DND-41 (cell line): ENCODE measurements at regions not wholly inside any gene's neighbourhood (a gene's known extent, or its start where the extent isn't known, plus 50 kb on each side); places are given as distances from the start of the nearest gene placed in this dataset.

ENCODE experiments used
- EZH2 ChIP-seq: IDR thresholded peaks from 3 replicates; pipeline ENCODE4 v1.6.1; 2012; ENCODE audit warnings: borderline replicate concordance, low read depth, mild to moderate bottlenecking, moderate library complexity, low read length, inconsistent platforms; ENCODE audit not compliant: severe bottlenecking
- TF ChIP-seq, protein P1 (sequence below): IDR thresholded peaks from 2 replicates; pipeline ENCODE4 v1.5.1; 2012; ENCODE audit warnings: borderline replicate concordance, low read length, moderate library complexity, mild to moderate bottlenecking; ENCODE audit not compliant: poor library complexity, severe bottlenecking; ENCODE audit errors: extremely low read depth

DNA sequence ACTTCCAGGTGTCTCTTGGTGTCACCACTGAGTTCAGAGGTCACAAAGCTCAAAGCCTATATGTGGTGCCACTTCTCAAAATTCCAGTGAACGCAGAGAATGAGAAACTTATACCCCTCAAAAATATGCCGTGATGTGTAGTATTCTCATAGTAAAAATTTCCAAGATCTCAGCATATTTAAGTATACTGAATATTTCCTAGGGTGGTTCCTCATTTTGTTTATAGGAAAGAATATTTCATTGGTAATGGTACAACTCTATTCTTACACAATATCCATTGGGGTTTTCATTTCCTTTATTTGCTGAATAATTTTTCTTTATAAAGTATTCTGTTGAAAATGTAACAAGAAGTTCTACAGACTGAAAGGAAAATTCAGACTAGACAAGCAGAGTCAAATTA, 58.9 kb upstream of the ADO start:
- TF ChIP-seq, protein P1, sequence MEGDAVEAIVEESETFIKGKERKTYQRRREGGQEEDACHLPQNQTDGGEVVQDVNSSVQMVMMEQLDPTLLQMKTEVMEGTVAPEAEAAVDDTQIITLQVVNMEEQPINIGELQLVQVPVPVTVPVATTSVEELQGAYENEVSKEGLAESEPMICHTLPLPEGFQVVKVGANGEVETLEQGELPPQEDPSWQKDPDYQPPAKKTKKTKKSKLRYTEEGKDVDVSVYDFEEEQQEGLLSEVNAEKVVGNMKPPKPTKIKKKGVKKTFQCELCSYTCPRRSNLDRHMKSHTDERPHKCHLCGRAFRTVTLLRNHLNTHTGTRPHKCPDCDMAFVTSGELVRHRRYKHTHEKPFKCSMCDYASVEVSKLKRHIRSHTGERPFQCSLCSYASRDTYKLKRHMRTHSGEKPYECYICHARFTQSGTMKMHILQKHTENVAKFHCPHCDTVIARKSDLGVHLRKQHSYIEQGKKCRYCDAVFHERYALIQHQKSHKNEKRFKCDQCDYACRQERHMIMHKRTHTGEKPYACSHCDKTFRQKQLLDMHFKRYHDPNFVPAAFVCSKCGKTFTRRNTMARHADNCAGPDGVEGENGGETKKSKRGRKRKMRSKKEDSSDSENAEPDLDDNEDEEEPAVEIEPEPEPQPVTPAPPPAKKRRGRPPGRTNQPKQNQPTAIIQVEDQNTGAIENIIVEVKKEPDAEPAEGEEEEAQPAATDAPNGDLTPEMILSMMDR: no peak
- TF ChIP-seq EZH2: no peak
